ENCODE measurements at regions not wholly inside any gene's neighbourhood (a gene's known extent, or its start where the extent isn't known, plus 50 kb on each side); places are given as distances from the start of the nearest gene placed in this dataset.

DNA sequence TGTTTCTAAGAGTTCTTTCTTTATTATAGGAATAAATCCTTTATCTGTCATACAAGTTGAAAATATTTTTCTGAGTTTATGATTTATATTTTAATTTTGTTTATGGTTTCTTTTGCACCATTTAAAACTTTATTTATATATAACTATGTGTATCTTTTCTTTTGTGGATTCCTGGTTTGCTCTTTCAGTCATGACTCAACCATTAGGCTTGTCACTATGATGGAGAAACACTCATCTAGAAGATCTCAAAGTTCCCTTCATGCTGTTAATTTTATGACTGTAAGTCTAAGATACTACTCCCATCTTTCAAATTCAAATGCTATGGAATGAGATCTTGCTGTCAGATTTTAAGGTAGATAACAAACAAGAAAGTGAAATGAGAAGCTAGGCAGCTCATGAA is 199.5 kb downstream of the INHBA start:
- H3K36me3 ChIP-seq (ENCODE audit: control insufficient read depth in 3 of 3, insufficient read depth in 2 of 3, low read depth in 1 of 3, low read length in 3 of 3), result no peaks in the 10 kb centered on the region
- no peaks in the 10 kb centered on the region for H3K27me3 ChIP-seq (ENCODE audit: control insufficient read depth in 3 of 3, insufficient read depth in 3 of 3, low read length in 3 of 3)
- DNase-seq, result no peak
- no peak overlapping the region for H3K27ac ChIP-seq (ENCODE audit: low read depth in 1 of 3, low read length in 2 of 3)
- no peaks in the 10 kb centered on the region for H3K4me1 ChIP-seq (ENCODE audit: control insufficient read depth in 3 of 3, insufficient read depth in 2 of 3, low read depth in 1 of 3, low read length in 2 of 3)
- no peak for FAIRE-seq
- no peak overlapping the region for H3K4me3 ChIP-seq (ENCODE audit: low read depth in 1 of 3, low read length in 3 of 3)
- no peaks in the 10 kb centered on the region for H3K9me3 ChIP-seq (ENCODE audit: control insufficient read depth in 2 of 2, insufficient read depth in 1 of 2, low read depth in 1 of 2, low read length in 1 of 2)

DNA sequence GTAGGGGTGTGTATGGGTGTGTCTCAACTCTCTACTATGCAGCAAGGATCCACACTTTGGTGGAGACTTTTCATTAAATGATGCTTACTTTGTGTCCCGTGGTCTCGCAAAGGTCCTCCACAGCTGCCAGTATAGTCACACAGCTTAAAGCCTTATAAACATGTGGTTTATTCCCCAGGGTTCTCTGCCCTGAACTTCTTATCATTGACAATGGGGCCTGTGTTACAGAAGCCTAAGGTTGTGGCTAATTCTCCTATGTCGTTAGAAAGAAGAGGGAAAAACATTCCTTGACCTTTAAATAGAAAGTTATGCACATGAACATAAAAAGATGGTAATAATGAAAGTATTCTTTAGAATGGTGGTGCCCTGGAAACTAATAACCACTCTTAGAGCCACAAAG is 201.4 kb downstream of the INHBA start:
- DNase-seq, result no peak
- no peaks in the 10 kb centered on the region for H3K27me3 ChIP-seq (ENCODE audit: control insufficient read depth in 3 of 3, insufficient read depth in 3 of 3, low read length in 3 of 3)
- FAIRE-seq, result no peak
- no peak overlapping the region for H3K4me3 ChIP-seq (ENCODE audit: low read depth in 1 of 3, low read length in 3 of 3)
- no peaks in the 10 kb centered on the region for H3K36me3 ChIP-seq (ENCODE audit: control insufficient read depth in 3 of 3, insufficient read depth in 2 of 3, low read depth in 1 of 3, low read length in 3 of 3)
- H3K27ac ChIP-seq (ENCODE audit: low read depth in 1 of 3, low read length in 2 of 3), result no peak overlapping the region
- 73 to 85% (median 83%) methylated on average over 3 of the region's 3 CpGs for whole genome bisulfite sequencing, 3 donors
- H3K9me3 ChIP-seq (ENCODE audit: control insufficient read depth in 2 of 2, insufficient read depth in 1 of 2, low read depth in 1 of 2, low read length in 1 of 2), result no peaks in the 10 kb centered on the region
- H3K4me1 ChIP-seq (ENCODE audit: control insufficient read depth in 3 of 3, insufficient read depth in 2 of 3, low read depth in 1 of 3, low read length in 2 of 3), result no peaks in the 10 kb centered on the region

DNA sequence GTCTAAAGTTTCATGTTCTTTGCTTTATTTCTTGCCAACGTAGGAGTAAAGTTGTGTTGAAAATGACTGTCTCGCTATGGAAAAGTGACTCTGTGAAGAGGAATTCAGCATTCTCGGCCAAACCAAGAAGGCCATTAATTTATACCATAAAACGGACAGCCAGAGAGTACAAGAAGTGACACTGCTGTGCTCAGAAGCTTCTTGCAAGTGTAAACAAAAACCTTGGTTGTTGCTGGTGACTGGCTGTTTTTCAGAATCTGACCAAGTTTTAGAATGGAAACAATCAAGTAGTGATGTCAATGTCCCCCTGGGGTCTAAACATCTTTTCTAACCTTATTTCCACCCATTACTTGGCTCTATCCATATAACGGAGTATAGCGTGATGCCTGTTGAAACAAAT is 201.9 kb downstream of the INHBA start:
- Histone ChIP-seq H3K27ac (ENCODE audit: low read depth in 1 of 3, low read length in 2 of 3) (no peak overlapping the region), H3K27me3 (ENCODE audit: control insufficient read depth in 3 of 3, insufficient read depth in 3 of 3, low read length in 3 of 3) (no peaks in the 10 kb centered on the region), H3K36me3 (ENCODE audit: control insufficient read depth in 3 of 3, insufficient read depth in 2 of 3, low read depth in 1 of 3, low read length in 3 of 3) (no peaks in the 10 kb centered on the region), H3K4me1 (ENCODE audit: control insufficient read depth in 3 of 3, insufficient read depth in 2 of 3, low read depth in 1 of 3, low read length in 2 of 3) (no peaks in the 10 kb centered on the region), H3K4me3 (ENCODE audit: low read depth in 1 of 3, low read length in 3 of 3) (no peak overlapping the region), H3K9me3 (ENCODE audit: control insufficient read depth in 2 of 2, insufficient read depth in 1 of 2, low read depth in 1 of 2, low read length in 1 of 2) (no peaks in the 10 kb centered on the region)
- WGBS, 3 donors, result 80 to 87% (median 84%) methylated on average over 6 of the region's 6 CpGs
- DNase-seq (no peak), FAIRE-seq (no peak)

DNA sequence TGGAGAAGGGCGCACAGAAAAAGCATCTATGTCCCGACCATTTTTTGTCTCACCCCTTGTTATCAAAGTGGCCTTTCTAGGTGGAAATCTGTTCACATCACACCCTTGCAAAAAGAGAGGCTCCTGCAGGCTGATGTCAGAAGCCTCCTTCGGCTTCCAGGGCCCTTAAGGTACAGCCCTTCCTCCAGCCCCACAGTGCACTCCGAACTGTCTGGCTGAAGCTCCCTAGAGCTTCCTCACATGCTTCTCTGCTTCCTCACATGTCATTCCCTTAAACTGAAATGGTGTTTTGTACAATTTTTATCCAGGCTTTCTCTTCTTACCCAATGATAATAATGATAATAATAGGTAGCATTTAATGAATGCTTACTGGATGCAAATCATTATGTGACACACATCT is 210.3 kb downstream of the INHBA start:
- no peak for FAIRE-seq
- Histone ChIP-seq H3K4me3 (ENCODE audit: low read depth in 1 of 3, low read length in 3 of 3) (no peak overlapping the region), H3K27ac (ENCODE audit: low read depth in 1 of 3, low read length in 2 of 3) (no peak overlapping the region), H3K9me3 (ENCODE audit: control insufficient read depth in 2 of 2, insufficient read depth in 1 of 2, low read depth in 1 of 2, low read length in 1 of 2) (no peaks in the 10 kb centered on the region), H3K27me3 (ENCODE audit: control insufficient read depth in 3 of 3, insufficient read depth in 3 of 3, low read length in 3 of 3) (no peaks in the 10 kb centered on the region), H3K4me1 (ENCODE audit: control insufficient read depth in 3 of 3, insufficient read depth in 2 of 3, low read depth in 1 of 3, low read length in 2 of 3) (no peaks in the 10 kb centered on the region), H3K36me3 (ENCODE audit: control insufficient read depth in 3 of 3, insufficient read depth in 2 of 3, low read depth in 1 of 3, low read length in 3 of 3) (no peaks in the 10 kb centered on the region)
- 70 to 81% (median 81%) methylated on average over 4 of the region's 4 CpGs for WGBS, 3 donors
- no peak for DNase-seq

DNA sequence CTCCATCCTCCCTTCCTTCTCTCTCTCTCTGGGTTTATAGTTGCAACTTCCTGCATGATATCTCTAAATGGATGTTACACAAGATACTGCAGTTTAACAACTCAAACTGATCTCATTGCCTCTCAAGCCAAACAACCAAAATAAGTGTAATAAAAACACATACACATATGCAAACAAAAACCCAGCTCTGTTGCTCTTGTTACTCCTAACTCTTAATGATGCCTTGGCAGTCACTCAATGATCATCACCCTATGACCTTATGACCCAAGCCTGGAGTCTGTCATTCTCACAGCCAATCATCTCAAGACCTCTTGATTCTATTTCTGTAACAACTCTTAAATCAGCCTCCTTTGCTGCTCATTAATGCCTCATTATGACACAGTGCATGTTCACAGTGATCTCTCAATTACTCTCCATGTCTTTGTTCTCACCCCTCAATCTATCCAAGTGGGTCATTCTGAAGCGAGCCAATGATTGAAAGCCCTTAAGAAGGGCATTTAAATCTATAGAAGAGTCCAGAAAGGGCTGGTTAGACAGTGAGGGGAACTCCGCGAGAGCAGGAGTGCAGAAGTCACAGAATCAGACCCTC is 210.9 kb downstream of the INHBA start:
- DNase-seq (peak in 1 of 2 donors; percentile 7), FAIRE-seq (no peak)
- Histone ChIP-seq H3K4me3 (ENCODE audit: low read depth in 1 of 3, low read length in 3 of 3) (no peak overlapping the region), H3K36me3 (ENCODE audit: control insufficient read depth in 3 of 3, insufficient read depth in 2 of 3, low read depth in 1 of 3, low read length in 3 of 3) (no peaks in the 10 kb centered on the region), H3K27ac (ENCODE audit: low read depth in 1 of 3, low read length in 2 of 3) (no peak overlapping the region), H3K9me3 (ENCODE audit: control insufficient read depth in 2 of 2, insufficient read depth in 1 of 2, low read depth in 1 of 2, low read length in 1 of 2) (no peaks in the 10 kb centered on the region), H3K4me1 (ENCODE audit: control insufficient read depth in 3 of 3, insufficient read depth in 2 of 3, low read depth in 1 of 3, low read length in 2 of 3) (no peaks in the 10 kb centered on the region), H3K27me3 (ENCODE audit: control insufficient read depth in 3 of 3, insufficient read depth in 3 of 3, low read length in 3 of 3) (no peaks in the 10 kb centered on the region)
- 64 to 79% (median 70%) methylated on average over 3 of the region's 3 CpGs for WGBS, 3 donors

DNA sequence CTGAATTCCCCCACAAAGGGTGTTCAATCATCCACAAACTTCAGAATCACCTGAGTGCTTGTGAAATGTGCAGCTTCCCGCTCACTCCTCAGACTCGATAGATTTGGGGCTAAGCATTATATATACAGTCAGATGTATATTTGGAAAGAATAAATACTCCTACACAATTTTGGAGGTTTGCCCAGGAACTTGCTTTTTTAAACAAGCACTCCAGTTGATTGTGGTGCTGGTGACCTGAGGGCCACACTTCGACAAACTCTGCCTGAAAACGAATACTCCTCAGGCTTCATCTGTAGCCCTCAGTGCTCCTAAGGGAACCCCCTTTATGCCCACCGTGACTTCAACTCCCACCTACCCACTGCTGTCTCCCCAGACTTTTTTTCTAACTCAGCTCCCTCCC is 211.6 kb downstream of the INHBA start:
- Histone ChIP-seq H3K27me3 (ENCODE audit: control insufficient read depth in 3 of 3, insufficient read depth in 3 of 3, low read length in 3 of 3) (no peaks in the 10 kb centered on the region), H3K4me3 (ENCODE audit: low read depth in 1 of 3, low read length in 3 of 3) (no peak overlapping the region), H3K4me1 (ENCODE audit: control insufficient read depth in 3 of 3, insufficient read depth in 2 of 3, low read depth in 1 of 3, low read length in 2 of 3) (no peaks in the 10 kb centered on the region), H3K9me3 (ENCODE audit: control insufficient read depth in 2 of 2, insufficient read depth in 1 of 2, low read depth in 1 of 2, low read length in 1 of 2) (no peaks in the 10 kb centered on the region), H3K36me3 (ENCODE audit: control insufficient read depth in 3 of 3, insufficient read depth in 2 of 3, low read depth in 1 of 3, low read length in 3 of 3) (no peaks in the 10 kb centered on the region), H3K27ac (ENCODE audit: low read depth in 1 of 3, low read length in 2 of 3) (no peak overlapping the region)
- DNase-seq, result peak in 1 of 2 donors; percentile 7
- WGBS, 3 donors, result 64 to 65% (median 64%) methylated on average over 5 of the region's 5 CpGs
- FAIRE-seq, result no peak

DNA sequence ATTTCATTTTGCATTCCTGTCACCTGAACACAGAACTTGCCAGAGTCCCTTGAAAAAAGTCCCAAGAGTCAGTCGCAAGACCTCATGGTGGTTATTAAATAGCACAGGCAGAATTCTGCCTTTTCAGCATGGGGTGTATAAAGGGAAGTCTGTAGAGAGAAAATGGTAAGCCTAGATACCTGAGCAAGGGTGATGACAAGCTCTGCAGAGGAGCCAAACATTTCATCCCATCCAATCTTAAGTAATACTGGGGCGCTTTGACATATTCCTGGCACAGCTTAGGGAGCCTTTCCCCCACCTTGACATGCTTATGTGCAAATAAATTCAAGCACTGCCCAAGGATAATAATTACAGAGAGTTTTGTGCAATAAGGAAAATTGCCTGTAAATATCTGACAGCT is 213.0 kb downstream of the INHBA start:
- FAIRE-seq (no peak), DNase-seq (no peak)
- H3K9me3 ChIP-seq (ENCODE audit: control insufficient read depth in 2 of 2, insufficient read depth in 1 of 2, low read depth in 1 of 2, low read length in 1 of 2), result no peaks in the 10 kb centered on the region
- H3K27me3 ChIP-seq (ENCODE audit: control insufficient read depth in 3 of 3, insufficient read depth in 3 of 3, low read length in 3 of 3), result no peaks in the 10 kb centered on the region
- no peak overlapping the region for H3K27ac ChIP-seq (ENCODE audit: low read depth in 1 of 3, low read length in 2 of 3)
- no peaks in the 10 kb centered on the region for H3K4me1 ChIP-seq (ENCODE audit: control insufficient read depth in 3 of 3, insufficient read depth in 2 of 3, low read depth in 1 of 3, low read length in 2 of 3)
- 84 to 96% (median 91%) methylated on average over 2 of the region's 2 CpGs for WGBS, 3 donors
- no peak overlapping the region for H3K4me3 ChIP-seq (ENCODE audit: low read depth in 1 of 3, low read length in 3 of 3)
- H3K36me3 ChIP-seq (ENCODE audit: control insufficient read depth in 3 of 3, insufficient read depth in 2 of 3, low read depth in 1 of 3, low read length in 3 of 3), result no peaks in the 10 kb centered on the region

DNA sequence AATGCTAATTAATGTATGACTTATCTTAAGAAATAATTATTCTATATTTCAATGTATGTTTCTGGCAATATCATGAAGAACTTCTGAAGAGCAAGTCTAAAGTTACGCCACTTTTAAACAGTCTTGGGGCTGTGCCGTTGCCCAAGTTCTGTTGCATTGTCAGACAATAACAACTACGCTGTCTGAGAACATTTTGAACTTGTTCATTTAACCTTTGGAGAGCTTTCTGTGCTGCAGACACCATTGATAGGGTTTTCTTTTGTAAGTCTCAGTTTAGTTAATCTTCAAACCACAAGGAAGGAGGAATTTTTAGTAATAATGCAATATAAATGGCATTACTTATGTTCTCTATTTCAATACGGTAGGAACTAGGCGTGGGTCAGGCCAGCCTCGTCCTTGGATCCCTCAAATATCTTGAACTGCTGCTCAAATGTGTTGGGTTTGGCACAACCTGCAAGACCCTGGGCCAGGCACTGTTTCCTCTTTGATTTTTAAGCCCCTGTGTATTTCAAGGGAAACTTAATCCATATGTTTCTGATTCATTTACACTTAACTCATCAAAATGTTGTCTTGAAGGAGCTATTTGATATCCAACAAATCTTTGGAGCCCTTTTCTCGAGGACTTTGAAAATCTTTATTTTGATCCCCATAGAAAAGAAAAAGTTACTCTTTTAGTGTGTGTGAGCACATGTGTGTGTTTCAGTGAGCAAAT is 215.5 kb downstream of the INHBA start:
- FAIRE-seq, result no peak
- H3K27ac ChIP-seq (ENCODE audit: low read depth in 1 of 3, low read length in 2 of 3), result no peak overlapping the region
- DNase-seq, result no peak

DNA sequence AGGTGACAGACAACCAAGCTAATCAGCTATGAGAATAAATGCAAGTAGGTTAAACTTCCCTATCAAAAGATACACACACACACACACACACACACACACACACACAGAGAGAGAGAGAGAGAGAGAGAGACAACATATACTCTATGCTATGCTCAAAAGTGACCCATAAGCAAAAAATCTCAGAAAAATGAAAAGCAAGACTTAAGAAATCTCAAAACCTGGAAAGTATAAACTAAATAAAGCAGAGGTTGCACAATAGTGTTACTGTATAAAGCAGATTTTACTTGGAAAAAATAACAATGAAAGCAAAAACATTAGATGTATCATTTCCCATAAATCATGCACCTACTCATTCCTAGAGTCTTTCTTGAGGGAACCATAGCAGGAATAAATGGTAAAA is 221.5 kb downstream of the INHBA start:
- H3K4me3 ChIP-seq (ENCODE audit: low read depth in 1 of 3, low read length in 3 of 3), result no peak overlapping the region
- no peak for FAIRE-seq
- no peak for DNase-seq

More for the DNA sequence above, 215.5 kb downstream of the INHBA start:
- Histone ChIP-seq H3K36me3 (ENCODE audit: control insufficient read depth in 3 of 3, insufficient read depth in 2 of 3, low read depth in 1 of 3, low read length in 3 of 3) (no peaks in the 10 kb centered on the region), H3K9me3 (ENCODE audit: control insufficient read depth in 2 of 2, insufficient read depth in 1 of 2, low read depth in 1 of 2, low read length in 1 of 2) (no peaks in the 10 kb centered on the region), H3K27me3 (ENCODE audit: control insufficient read depth in 3 of 3, insufficient read depth in 3 of 3, low read length in 3 of 3) (no peaks in the 10 kb centered on the region), H3K4me1 (ENCODE audit: control insufficient read depth in 3 of 3, insufficient read depth in 2 of 3, low read depth in 1 of 3, low read length in 2 of 3) (no peaks in the 10 kb centered on the region), H3K4me3 (ENCODE audit: low read depth in 1 of 3, low read length in 3 of 3) (no peak overlapping the region)
- 73 to 80% (median 78%) methylated on average over 7 of the region's 7 CpGs for WGBS, 3 donors

More for the DNA sequence above, 221.5 kb downstream of the INHBA start:
- H3K36me3 ChIP-seq (ENCODE audit: control insufficient read depth in 3 of 3, insufficient read depth in 2 of 3, low read depth in 1 of 3, low read length in 3 of 3), result no peaks in the 10 kb centered on the region
- H3K9me3 ChIP-seq (ENCODE audit: control insufficient read depth in 2 of 2, insufficient read depth in 1 of 2, low read depth in 1 of 2, low read length in 1 of 2), result peaks cover 0 to 5% of the 10 kb centered on the region in 2 donors
- H3K27ac ChIP-seq (ENCODE audit: low read depth in 1 of 3, low read length in 2 of 3), result no peak overlapping the region
- no peaks in the 10 kb centered on the region for H3K4me1 ChIP-seq (ENCODE audit: control insufficient read depth in 3 of 3, insufficient read depth in 2 of 3, low read depth in 1 of 3, low read length in 2 of 3)
- no peaks in the 10 kb centered on the region for H3K27me3 ChIP-seq (ENCODE audit: control insufficient read depth in 3 of 3, insufficient read depth in 3 of 3, low read length in 3 of 3)
